ENCODE measurements at regions not wholly inside any gene's neighbourhood (a gene's known extent, or its start where the extent isn't known, plus 50 kb on each side); places are given as distances from the start of the nearest gene placed in this dataset.

- DNase-seq (ENCODE audit: low read depth in 2 of 3, low spot score in 1 of 3) = no peak
These were observed 116.5 kb upstream of the NAV2 start for GRCh38 chr11:19595840-19596751.

DNA sequence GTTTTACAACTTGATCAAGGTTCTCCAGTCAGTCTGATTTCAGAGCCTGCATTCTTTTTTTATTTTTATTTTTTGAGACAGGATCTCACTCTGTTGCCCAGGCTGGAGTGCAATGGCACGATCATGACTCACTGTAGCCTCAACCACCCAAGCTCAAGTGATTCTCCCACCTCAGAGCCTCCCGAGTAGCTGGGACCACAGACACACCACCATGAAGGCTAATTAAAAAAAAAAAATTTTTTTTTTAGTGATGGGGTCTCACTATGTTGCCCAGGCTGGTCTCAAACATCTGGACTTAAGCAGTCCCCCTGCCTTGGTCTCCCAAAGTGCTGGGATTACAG lies 117.2 kb upstream of the NAV2 start:
- no peak for DNase-seq (ENCODE audit: low read depth in 2 of 3, low spot score in 1 of 3)

GRCh38 chr11:19594326-19594725 lies 118.3 kb upstream of the NAV2 start:
- DNase-seq (ENCODE audit: low read depth in 2 of 3, low spot score in 1 of 3) = no peak

GRCh38 chr11:19592842-19593241 lies 119.8 kb upstream of the NAV2 start:
- no peak for DNase-seq (ENCODE audit: low read depth in 2 of 3, low spot score in 1 of 3)

DNA sequence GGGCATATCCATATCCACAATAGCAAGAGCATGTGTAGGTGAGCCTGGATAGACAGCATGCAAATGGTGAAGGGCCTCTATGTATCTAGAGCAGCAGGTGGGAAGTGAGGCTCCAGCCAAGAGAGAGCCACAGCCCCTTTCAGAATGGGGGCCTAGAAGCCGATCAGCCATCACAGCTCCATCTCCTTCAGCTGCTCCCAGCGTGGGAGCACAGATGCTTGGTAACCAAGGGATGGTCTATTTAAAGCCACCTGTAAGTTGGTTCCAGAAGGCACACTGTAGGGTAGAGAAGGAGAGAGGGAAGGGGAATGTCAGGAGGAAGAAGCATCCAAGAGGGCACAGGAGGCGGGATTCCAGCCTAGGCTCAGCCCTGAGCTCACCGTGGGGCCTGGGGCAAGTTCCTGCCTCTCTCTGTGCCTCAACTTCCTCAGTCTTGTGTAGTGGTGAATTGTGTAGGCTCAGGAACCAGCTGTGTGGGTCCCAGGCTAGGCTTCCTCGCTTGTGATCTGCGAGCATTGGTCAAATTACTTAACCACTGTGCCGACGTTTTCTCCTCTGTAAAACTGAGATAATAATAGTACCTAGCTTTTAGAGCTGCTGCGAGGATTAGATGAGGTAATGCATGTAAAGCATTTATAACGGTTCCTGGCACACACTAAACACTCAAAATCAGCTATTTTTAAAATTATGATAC lies 122.9 kb upstream of the NAV2 start:
- no peak for DNase-seq (ENCODE audit: low read depth in 2 of 3, low spot score in 1 of 3)

GRCh38 chr11:19587979-19588378 lies 124.7 kb upstream of the NAV2 start:
- DNase-seq (ENCODE audit: low read depth in 2 of 3, low spot score in 1 of 3) = no peak

DNA sequence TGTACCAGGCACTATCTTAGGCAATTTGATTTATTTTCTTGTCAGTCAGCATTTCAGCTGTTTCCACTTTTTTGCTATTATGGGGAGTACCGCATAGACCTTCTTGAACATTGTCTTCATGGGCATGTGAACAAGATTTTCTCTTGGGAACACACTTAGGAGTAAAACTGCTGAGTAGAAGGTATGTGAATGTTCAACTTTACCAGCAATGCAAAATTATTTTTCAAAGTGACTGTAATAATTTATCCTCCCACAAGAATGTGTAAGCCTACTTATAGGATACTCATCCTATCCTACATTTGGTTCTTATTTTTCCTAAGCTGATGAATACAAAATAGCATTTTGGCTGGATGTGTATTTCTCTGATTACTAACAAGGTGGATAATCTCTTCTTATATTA lies 132.0 kb upstream of the NAV2 start:
- DNase-seq (ENCODE audit: low read depth in 2 of 3, low spot score in 1 of 3) = no peak

DNA sequence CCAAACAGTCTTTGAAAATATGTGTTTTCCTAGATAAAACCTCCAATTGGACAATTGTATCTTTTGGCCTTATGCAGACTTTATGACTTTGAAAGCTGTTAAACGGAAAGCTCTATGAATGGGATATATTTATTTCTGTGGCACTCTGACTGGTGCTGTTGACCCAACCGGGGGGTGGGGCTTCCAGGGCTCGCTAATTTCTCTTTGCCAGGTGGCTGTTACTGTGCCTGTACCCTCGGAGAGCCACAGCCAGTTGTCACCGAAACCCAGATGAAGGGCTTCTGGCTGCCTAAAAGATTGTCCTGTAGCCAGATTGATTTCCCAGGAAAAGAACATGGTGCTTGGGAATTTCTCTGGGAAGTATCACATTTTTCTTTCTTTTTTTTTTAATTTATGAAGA lies 132.7 kb upstream of the NAV2 start:
- no peak for DNase-seq (ENCODE audit: low read depth in 2 of 3, low spot score in 1 of 3)

DNA sequence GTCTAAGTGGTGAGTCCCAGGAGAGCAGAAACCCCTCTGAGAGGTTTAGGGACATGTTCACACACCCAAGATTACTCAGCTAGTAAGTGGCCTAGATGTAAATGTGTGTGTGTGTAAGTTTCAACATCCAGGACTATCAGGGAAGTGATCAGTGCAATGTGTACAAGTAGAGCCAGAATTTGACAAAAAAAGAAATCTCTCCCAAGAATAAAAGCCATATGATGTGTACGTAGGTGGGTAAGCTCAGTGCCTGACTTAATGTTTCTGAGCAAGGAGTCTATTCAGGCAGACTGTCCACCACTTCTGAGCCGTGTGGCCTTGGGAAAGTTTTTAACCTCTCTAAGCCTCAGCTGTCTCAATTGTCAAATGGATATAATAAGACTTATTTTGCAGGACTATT lies 133.8 kb upstream of the NAV2 start:
- no peak for DNase-seq (ENCODE audit: low read depth in 2 of 3, low spot score in 1 of 3)

DNA sequence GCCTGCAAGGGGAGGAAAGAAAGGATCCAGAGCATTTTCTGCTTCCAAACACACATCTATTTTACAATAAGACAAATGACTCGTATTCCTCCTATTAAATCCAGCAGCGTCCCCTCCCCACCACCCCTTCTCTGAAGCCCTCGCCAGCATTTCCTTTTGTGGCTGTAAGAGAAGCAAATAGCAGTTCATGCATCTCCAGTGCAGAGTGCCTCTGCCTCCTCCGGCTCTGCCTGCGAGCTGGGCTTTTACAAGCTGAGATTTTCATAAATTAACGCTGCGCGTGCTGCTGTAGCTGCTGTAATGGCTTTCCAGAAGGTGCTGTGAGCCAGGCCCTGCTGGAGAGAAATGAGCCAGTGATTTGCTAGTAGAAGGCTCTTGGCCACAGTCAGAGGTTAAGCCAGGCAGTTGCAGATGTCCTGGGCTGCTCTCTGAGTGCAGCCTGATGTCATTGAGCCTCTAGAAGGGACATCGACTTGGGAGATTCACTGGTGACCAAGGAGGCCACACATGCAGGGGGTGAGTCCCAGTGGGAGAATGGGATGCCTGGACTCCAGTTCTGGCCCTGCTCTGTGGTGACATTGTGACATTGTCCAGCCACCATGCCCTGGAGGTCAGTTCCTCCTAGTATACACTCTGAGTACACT lies 134.5 kb upstream of the NAV2 start:
- DNase-seq (ENCODE audit: low read depth in 2 of 3, low spot score in 1 of 3) = no peak

- DNase-seq (ENCODE audit: low read depth in 2 of 3, low spot score in 1 of 3) = no peak
These were observed 135.2 kb upstream of the NAV2 start for GRCh38 chr11:19577391-19577975.

GRCh38 chr11:19576903-19577302 lies 135.7 kb upstream of the NAV2 start:
- DNase-seq (ENCODE audit: low read depth in 2 of 3, low spot score in 1 of 3) = no peak

- no peak for DNase-seq (ENCODE audit: low read depth in 2 of 3, low spot score in 1 of 3)
These were observed 136.6 kb upstream of the NAV2 start for GRCh38 chr11:19576054-19576453.

GRCh38 chr11:19574916-19575315 lies 137.7 kb upstream of the NAV2 start:
- DNase-seq (ENCODE audit: low read depth in 2 of 3, low spot score in 1 of 3) = no peak

- no peak for DNase-seq (ENCODE audit: low read depth in 2 of 3, low spot score in 1 of 3)
These were observed 139.0 kb upstream of the NAV2 start for GRCh38 chr11:19573666-19574065.

DNA sequence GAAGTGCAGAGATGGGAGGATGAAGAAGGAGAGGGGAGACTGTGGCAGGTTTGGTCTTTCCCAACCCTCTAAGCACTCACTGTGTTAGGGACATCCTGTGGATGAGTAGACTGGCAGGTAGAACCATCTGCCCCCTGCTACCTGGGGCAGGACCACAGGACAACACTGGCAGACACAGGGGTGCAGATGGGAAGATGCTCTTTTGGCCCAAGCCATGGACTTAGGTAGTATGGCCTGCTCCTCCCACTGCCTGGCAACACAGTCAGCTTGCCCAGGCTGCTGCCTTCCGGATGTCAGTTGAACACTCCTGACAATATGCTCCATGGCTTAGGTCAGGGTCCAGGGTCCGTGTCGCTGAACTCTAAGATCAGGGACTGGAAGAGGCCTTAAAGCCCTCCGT lies 140.7 kb upstream of the NAV2 start:
- DNase-seq (ENCODE audit: low read depth in 2 of 3, low spot score in 1 of 3) = no peak

GRCh38 chr11:19570889-19571288 lies 141.7 kb upstream of the NAV2 start:
- no peak for DNase-seq (ENCODE audit: low read depth in 2 of 3, low spot score in 1 of 3)

- DNase-seq (ENCODE audit: low read depth in 2 of 3, low spot score in 1 of 3) = no peak
These were observed 144.6 kb upstream of the NAV2 start for GRCh38 chr11:19567996-19568395.

- no peak for DNase-seq (ENCODE audit: low read depth in 2 of 3, low spot score in 1 of 3)
These were observed 145.9 kb upstream of the NAV2 start for GRCh38 chr11:19566583-19567379.

DNA sequence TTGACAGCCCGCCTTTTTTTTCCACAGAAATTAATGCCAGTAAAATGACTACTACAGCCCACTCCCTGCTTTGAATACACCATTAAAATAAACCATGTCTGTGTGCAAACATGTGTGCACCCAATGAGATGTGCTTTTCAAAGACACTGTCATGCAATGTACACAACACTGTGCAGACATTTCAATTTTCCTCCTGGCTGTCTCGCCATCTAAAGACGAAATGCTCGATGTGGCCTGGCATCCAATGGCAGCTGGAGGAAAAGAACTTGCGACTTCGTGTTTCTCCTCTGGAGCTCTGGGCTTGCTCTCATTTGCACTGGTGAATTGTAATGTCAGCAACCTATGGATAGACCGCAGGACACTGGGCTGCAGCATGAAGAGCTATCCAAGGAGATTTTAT lies 147.0 kb upstream of the NAV2 start:
- no peak for DNase-seq (ENCODE audit: low read depth in 2 of 3, low spot score in 1 of 3)

DNA sequence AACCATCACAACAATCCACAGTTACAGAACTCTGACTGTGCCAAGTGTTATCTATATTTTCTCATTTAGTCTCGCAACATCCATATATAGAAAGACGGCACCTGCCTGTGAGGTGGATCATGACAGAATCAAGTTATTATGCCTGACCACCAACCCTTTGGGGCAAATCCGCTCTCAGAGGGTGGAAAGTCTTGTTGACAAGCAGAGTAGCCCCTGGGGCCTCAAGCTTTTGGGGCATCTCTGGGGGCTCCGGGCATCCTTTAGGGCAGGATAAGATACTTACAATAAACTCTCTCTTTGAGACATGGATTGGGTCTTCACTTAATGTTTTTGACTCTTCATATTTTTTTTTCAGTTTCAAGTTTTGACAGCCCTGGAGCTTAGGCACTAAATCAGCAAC lies 150.5 kb upstream of the NAV2 start:
- no peak for DNase-seq (ENCODE audit: low read depth in 2 of 3, low spot score in 1 of 3)

Measured in stimulated activated CD4-positive, alpha-beta T cell treated with anti-CD3 and anti-CD28 coated beads, Interleukin-12 subunit alpha, Interleukin-12 subunit beta, amount 100 ng/mL, for 48 hours (primary cell).